Peyer's patch (tissue), 4 donors: ENCODE measurements at regions not wholly inside any gene's neighbourhood (a gene's known extent, or its start where the extent isn't known, plus 50 kb on each side); places are given as distances from the start of the nearest gene placed in this dataset.

Source experiments
- DNase-seq, 3 donors: peaks; one replicate each; pipeline ENCODE4 v3.0.0-alpha.2; 2017 to 2019
- H3K27ac ChIP-seq, 4 donors: fragments of 200-600 bp; sonication (generic); one replicate each; pipeline ENCODE4 v1.5.1; 2016 to 2019
- H3K27me3 ChIP-seq, 2 donors: fragments of 200-600 bp; sonication (generic); one replicate each; pipeline ENCODE4 v1.5.1; 2019
- H3K36me3 ChIP-seq, 3 donors: fragments of 200-600 bp; sonication (generic); one replicate each; pipeline ENCODE4 v1.5.1; 2016 to 2019
- H3K4me1 ChIP-seq, 4 donors: fragments of 200-600 bp; sonication (generic); one replicate each; pipeline ENCODE4 v1.5.1; 2016 to 2019
- H3K4me3 ChIP-seq, 4 donors: fragments of 200-600 bp; sonication (generic); 1 replicate in 3 of 4; 2 replicates in 1 of 4; pipeline ENCODE4 v1.5.1; 2016 to 2019; ENCODE audit warnings: mild to moderate bottlenecking in 1 of 4
- H3K9me3 ChIP-seq, 4 donors: fragments of 200-600 bp; sonication (generic); one replicate each; pipeline ENCODE4 v1.5.1; 2016 to 2019; ENCODE audit warnings: mild to moderate bottlenecking in 1 of 4
- CTCF ChIP-seq, 6 experiments: fragments of 450-650 bp in 4 of 6; fragments of 200-600 bp in 2 of 6; sonication (generic) in 1 of 6; IDR thresholded peaks; one replicate each; pipeline ENCODE4 v1.5.1; 2017 to 2019; ENCODE audit warnings: antibody characterized with exemption in 6 of 6, mild to moderate bottlenecking in 3 of 6, moderate library complexity in 1 of 6
- POLR2A ChIP-seq, 2 donors: fragments of 450-650 bp; IDR thresholded peaks; one replicate each; pipeline ENCODE4 v1.5.1; 2017; ENCODE audit warnings: antibody characterized with exemption in 2 of 2, mild to moderate bottlenecking in 2 of 2, moderate library complexity in 2 of 2

GRCh38 chr13:73240193-73240592, 181.4 kb downstream of the KLF5 start:
- no peak for TF ChIP-seq CTCF (IDR thresholded peaks at IDR 0.05)
- no peak for TF ChIP-seq POLR2A (IDR thresholded peaks at IDR 0.05)
- no peaks in the 10 kb centered on the region for H3K4me1 ChIP-seq
- H3K27ac ChIP-seq, result no peak overlapping the region
- H3K27me3 ChIP-seq, result no peaks in the 10 kb centered on the region
- DNase-seq, result no peak
- no peaks in the 10 kb centered on the region for H3K36me3 ChIP-seq
- no peaks in the 10 kb centered on the region for H3K9me3 ChIP-seq
- H3K4me3 ChIP-seq, result no peak overlapping the region

- Histone ChIP-seq H3K36me3 (no peaks in the 10 kb centered on the region), H3K27me3 (no peaks in the 10 kb centered on the region), H3K9me3 (no peaks in the 10 kb centered on the region), H3K4me3 (no peak overlapping the region), H3K4me1 (no peaks in the 10 kb centered on the region), H3K27ac (no peak overlapping the region)
- DNase-seq, result no peak
- TF ChIP-seq POLR2A (IDR thresholded peaks at IDR 0.05) (no peak), CTCF (IDR thresholded peaks at IDR 0.05) (no peak)
Measured at GRCh38 chr13:73235385-73235784, 176.6 kb downstream of the KLF5 start.

- no peaks in the 10 kb centered on the region for H3K36me3 ChIP-seq
- no peak for TF ChIP-seq CTCF (IDR thresholded peaks at IDR 0.05)
- TF ChIP-seq POLR2A (IDR thresholded peaks at IDR 0.05), result no peak
- no peak for DNase-seq
Measured at GRCh38 chr13:73231471-73231870, 172.7 kb downstream of the KLF5 start.

GRCh38 chr13:73230716-73231115, 171.9 kb downstream of the KLF5 start:
- no peak for DNase-seq
- no peaks in the 10 kb centered on the region for H3K36me3 ChIP-seq

More at GRCh38 chr13:73231471-73231870, 172.7 kb downstream of the KLF5 start:
- Histone ChIP-seq H3K4me1 (no peaks in the 10 kb centered on the region), H3K27ac (no peak overlapping the region), H3K27me3 (no peaks in the 10 kb centered on the region), H3K9me3 (no peaks in the 10 kb centered on the region), H3K4me3 (no peak overlapping the region)

GRCh38 chr13:73228546-73228945, 169.7 kb downstream of the KLF5 start:
- TF ChIP-seq CTCF (IDR thresholded peaks at IDR 0.05), result peak in 3 of 6 experiments; percentile 40 to 48 (median 46)
- no peak for TF ChIP-seq POLR2A (IDR thresholded peaks at IDR 0.05)
- Histone ChIP-seq H3K27me3 (no peaks in the 10 kb centered on the region), H3K9me3 (no peaks in the 10 kb centered on the region), H3K27ac (no peak overlapping the region), H3K4me3 (no peak overlapping the region), H3K4me1 (peaks cover 0 to 7% (median 0%) of the 10 kb centered on the region in 4 donors), H3K36me3 (no peaks in the 10 kb centered on the region)
- DNase-seq, result no peak

More at GRCh38 chr13:73230716-73231115, 171.9 kb downstream of the KLF5 start:
- TF ChIP-seq CTCF (IDR thresholded peaks at IDR 0.05) (no peak), POLR2A (IDR thresholded peaks at IDR 0.05) (no peak)
- H3K4me3 ChIP-seq, result no peak overlapping the region
- H3K4me1 ChIP-seq, result peaks cover 0 to 3% (median 0%) of the 10 kb centered on the region in 4 donors
- H3K27me3 ChIP-seq, result no peaks in the 10 kb centered on the region
- no peak overlapping the region for H3K27ac ChIP-seq
- H3K9me3 ChIP-seq, result no peaks in the 10 kb centered on the region

GRCh38 chr13:73225990-73226389, 167.2 kb downstream of the KLF5 start:
- Histone ChIP-seq H3K27ac (no peak overlapping the region), H3K9me3 (no peaks in the 10 kb centered on the region), H3K4me1 (peaks cover 0 to 7% (median 0%) of the 10 kb centered on the region in 4 donors), H3K27me3 (no peaks in the 10 kb centered on the region), H3K36me3 (no peaks in the 10 kb centered on the region), H3K4me3 (no peak overlapping the region)
- TF ChIP-seq CTCF (IDR thresholded peaks at IDR 0.05) (no peak), POLR2A (IDR thresholded peaks at IDR 0.05) (no peak)
- no peak for DNase-seq
